K562 (cell line): ENCODE measurements at regions not wholly inside any gene's neighbourhood (a gene's known extent, or its start where the extent isn't known, plus 50 kb on each side); places are given as distances from the start of the nearest gene placed in this dataset.

Experiments used
- ATAC-seq: fragments of 200-7000 bp; cut with Tn5 transposase; 3 replicates; pipeline ENCODE4 v1.9.1; 2020; ENCODE audit warnings: moderate library complexity
- BruUV-seq: library from RNA; stranded (reverse); fragments of 400-500 nt; replicated peaks from 2 replicates; lab custom pipeline; 2021; lab: Mats Ljungman, UMichigan
- CTCF ChIA-PET: fragments of 300-600 bp; formaldehyde crosslinking; extraction: SDS; loops from one replicate; lab custom pipeline; 2021; ENCODE audit warnings: low intra/inter-chr PET ratio; lab: Yijun Ruan, JAX
- POLR2A ChIA-PET: fragments of 300-600, 350-650 bp; sonication (Branson Sonifier 250); formaldehyde crosslinking; extraction: SDS; loops from one replicate; lab custom pipeline; 2021; ENCODE audit warnings: antibody characterized with exemption, inconsistent platforms; lab: Yijun Ruan, JAX
- DNase-seq, 4 experiments: peaks; one replicate each; pipeline versions ENCODE4 v3.0.0 to v3.0.0-alpha.2; 2011 to 2018; ENCODE audit warnings: low spot score in 3 of 4, mixed read lengths in 3 of 4; ENCODE audit errors: extremely low read depth in 1 of 4
- FAIRE-seq: peaks from 2 replicates; lab custom pipeline; 2011; peaks lifted over from hg19 to GRCh38; lab: Jason Lieb, UNC
- H2AFZ ChIP-seq: 2 replicates; pipeline ENCODE4 v1.6.0; 2011; ENCODE audit warnings: low read depth, low read length, control low read depth, inconsistent platforms
- H3K27ac ChIP-seq: fragments of 200-600 bp; 3 replicates; pipeline ENCODE4 v1.8.0; 2011; ENCODE audit warnings: low read depth, mild to moderate bottlenecking, control low read depth, inconsistent platforms, low read length, moderate library complexity, mixed read lengths; ENCODE audit errors: extremely low read depth
- H3K27me3 ChIP-seq, 2 experiments: fragments of 300-600 bp in 1 of 2; 2 replicates in 1 of 2; 3 replicates in 1 of 2; pipeline versions ENCODE4 v1.6.0 to v1.8.0; 2011; ENCODE audit warnings: inconsistent platforms in 2 of 2, low read length in 2 of 2, mild to moderate bottlenecking in 1 of 2, mixed read lengths in 1 of 2, moderate library complexity in 1 of 2; ENCODE audit not compliant: control insufficient read depth in 2 of 2, insufficient read depth in 2 of 2
- H3K36me3 ChIP-seq: fragments of 300-600 bp; 3 replicates; pipeline ENCODE4 v1.8.0; 2011; ENCODE audit warnings: mild to moderate bottlenecking, low read length, inconsistent platforms; ENCODE audit not compliant: control insufficient read depth, insufficient read depth
- H3K4me1 ChIP-seq, 2 experiments: fragments of 200-600 bp in 1 of 2; replicated peaks in 1 of 2; 2 replicates in 1 of 2; 3 replicates in 1 of 2; pipeline versions ENCODE4 v1.5.1 to v1.8.0; 2011; ENCODE audit warnings: inconsistent platforms in 2 of 2, low read length in 2 of 2, mild to moderate bottlenecking in 1 of 2, mixed read lengths in 1 of 2, moderate library complexity in 1 of 2; ENCODE audit not compliant: control insufficient read depth in 2 of 2, insufficient read depth in 2 of 2
- H3K4me2 ChIP-seq: 2 replicates; pipeline ENCODE4 v1.6.1; 2011; ENCODE audit warnings: low read length, control low read depth, inconsistent platforms, mixed read lengths; ENCODE audit not compliant: insufficient read depth
- H3K4me3 ChIP-seq: fragments of 200-600 bp; sonication (generic), shearing (Covaris generic); 2 replicates; pipeline ENCODE4 v1.5.1; 2016; ENCODE audit warnings: control low read depth, inconsistent platforms
- H3K79me2 ChIP-seq: fragments of 200-600 bp; 3 replicates; pipeline ENCODE4 v1.8.0; 2011; ENCODE audit warnings: low read length, inconsistent platforms; ENCODE audit not compliant: control insufficient read depth, insufficient read depth
- H3K9ac ChIP-seq, 2 experiments: 2 replicates each; pipeline versions ENCODE4 v1.6.0 to v1.6.1; 2011; ENCODE audit warnings: low read depth in 2 of 2, low read length in 2 of 2, control low read depth in 1 of 2, inconsistent platforms in 1 of 2, mild to moderate bottlenecking in 1 of 2, mixed read lengths in 1 of 2; ENCODE audit not compliant: insufficient read depth in 1 of 2
- H3K9me1 ChIP-seq: one replicate; pipeline ENCODE4 v1.6.0; 2011; ENCODE audit warnings: inconsistent platforms, mild to moderate bottlenecking, low read length, moderate library complexity; ENCODE audit not compliant: control insufficient read depth, insufficient read depth
- H3K9me3 ChIP-seq: replicated peaks from 2 replicates; pipeline ENCODE4 v1.5.1; 2011; ENCODE audit warnings: low read depth, low read length, inconsistent platforms; ENCODE audit not compliant: control insufficient read depth, insufficient read depth
- H4K20me1 ChIP-seq: replicated peaks from 2 replicates; pipeline ENCODE4 v1.6.1; 2011; ENCODE audit warnings: low read length, inconsistent platforms, mixed read lengths; ENCODE audit not compliant: control insufficient read depth, insufficient read depth
- BDP1 ChIP-seq: IDR thresholded peaks from 3 replicates; pipeline ENCODE4 v1.6.1; 2011; ENCODE audit not compliant: insufficient read length, insufficient read depth
- CEBPB ChIP-seq: fragments of 450-650 bp; IDR thresholded peaks from 2 replicates; pipeline ENCODE4 v1.6.1; 2016; ENCODE audit warnings: missing genetic modification characterization, missing compliant biosample characterization
- GMEB1 ChIP-seq: fragments of 250-450 bp; sonication (Bioruptor Pico); IDR thresholded peaks from 2 replicates; pipeline ENCODE4 v1.4.0; 2020; ENCODE audit warnings: mild to moderate bottlenecking
- GTF2A2 ChIP-seq: IDR thresholded peaks from 2 replicates; pipeline ENCODE4 v1.6.1; 2016; ENCODE audit warnings: mild to moderate bottlenecking, missing genetic modification characterization, missing compliant biosample characterization
- HES1 ChIP-seq: fragments of 450-650 bp; IDR thresholded peaks from 2 replicates; pipeline ENCODE4 v1.6.1; 2016; ENCODE audit warnings: low read depth, mild to moderate bottlenecking, moderate library complexity
- HINFP ChIP-seq: fragments of 450-650 bp; conservative IDR thresholded peaks from 2 replicates; pipeline ENCODE4 v1.6.1; 2016; ENCODE audit warnings: missing genetic modification characterization, low read depth, mild to moderate bottlenecking, control low read depth, missing compliant biosample characterization
- LARP7 ChIP-seq: fragments of 450-650 bp; IDR thresholded peaks from 2 replicates; pipeline ENCODE4 v1.6.1; 2016
- NFE2L1 ChIP-seq: fragments of 450-650 bp; IDR thresholded peaks from 2 replicates; pipeline ENCODE4 v1.6.1; 2016; ENCODE audit warnings: missing genetic modification characterization, low read depth, mild to moderate bottlenecking, missing compliant biosample characterization, moderate library complexity, borderline replicate concordance
- PHB2 ChIP-seq: fragments of 450-650 bp; IDR thresholded peaks from 2 replicates; pipeline ENCODE4 v1.6.1; 2017; ENCODE audit warnings: low read depth
- RFX5 ChIP-seq: IDR thresholded peaks from 2 replicates; pipeline ENCODE4 v1.6.1; 2011; ENCODE audit warnings: low read depth, mild to moderate bottlenecking, improper control_type of control experiment, low read length
- SRSF9 ChIP-seq: fragments of 200-400 bp; formaldehyde crosslinking; IDR thresholded peaks from 2 replicates; pipeline ENCODE4 v1.6.1; 2017; ENCODE audit warnings: low read depth, low read length, borderline replicate concordance
- TAF7 ChIP-seq: fragments of 450-650 bp; IDR thresholded peaks from 2 replicates; pipeline ENCODE4 v1.6.1; 2016; ENCODE audit warnings: missing genetic modification characterization, missing compliant biosample characterization
- WGBS: fragments of 100-300 bp; shearing (Covaris generic); methylation state at CpG from one replicate; pipeline ENCODE4 v1.1.6; 2016; ENCODE audit warnings: low coverage, mixed read lengths; ENCODE audit not compliant: insufficient coverage; ENCODE audit errors: missing lambda C conversion rate; 5-methylcytosine and 5-hydroxymethylcytosine counted together
- in situ Hi-C: fragments of 300-500 bp; cut with MboI; formaldehyde crosslinking; loops from 4 replicates; pipeline ENCODE4 v1.15.0; 2018; ENCODE audit warnings: inconsistent platforms, mixed read lengths
- intact Hi-C: fragments of 100-400 bp; cut with micrococcal nuclease; formaldehyde crosslinking; loops from 2 replicates; pipeline ENCODE4 v1.14.2; 2022

DNA sequence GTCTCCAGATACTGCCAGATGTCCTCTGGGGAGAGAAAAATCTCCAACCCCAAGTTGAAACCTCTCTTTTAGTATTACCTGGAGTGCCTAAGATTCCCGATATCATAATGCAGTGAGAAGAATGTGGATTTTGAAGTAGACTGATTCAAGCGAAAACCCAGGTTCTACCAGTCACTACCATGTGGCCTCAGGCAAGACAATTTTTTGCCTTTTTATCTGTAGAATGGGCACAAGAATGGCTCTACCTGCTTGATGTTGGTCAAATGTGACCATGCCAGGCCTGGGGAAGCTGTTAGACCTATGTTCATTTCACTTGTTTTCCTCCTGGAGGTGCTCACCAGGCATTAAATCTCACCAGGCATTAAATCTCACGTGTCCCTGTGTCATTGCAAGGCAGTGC is 131.3 kb downstream of the DDX1 start:
- FAIRE-seq (no peak), ATAC-seq (no peak), DNase-seq (no peak)
- 0% methylated on average over 3 of the region's 3 CpGs for WGBS
- H4K20me1 ChIP-seq: no peaks in the 10 kb centered on the region; the same call in 1 of the 2 replicates
- BruUV-seq: no TSS peak
- intact Hi-C loops (no loop called here), in situ Hi-C loops (no loop called here)
- POLR2A ChIA-PET: interaction anchor here (0.7 to 1.1 kb wide), 3 partner anchors 10 to 271 kb away, joined by 3 read pairs; no protein-coding TSS in a partner anchor
- H3K79me2 ChIP-seq: no peaks in the 10 kb centered on the region
- no peaks in the 10 kb centered on the region for H3K9me1 ChIP-seq
- H3K9me3 ChIP-seq: no peaks in the 10 kb centered on the region
- peaks cover 33 to 67% of the 10 kb centered on the region in 2 experiments for H3K27me3 ChIP-seq
- H3K4me2 ChIP-seq: no peak overlapping the region
- H3K4me1 ChIP-seq: no peaks in the 10 kb centered on the region; a peak in 1 of 5 replicates
- no peak overlapping the region for H3K4me3 ChIP-seq
- CTCF ChIA-PET: no interaction called here
- TF ChIP-seq CEBPB (tag) (no peak), RFX5 (no peak), HES1 (no peak), SRSF9 (no peak), PHB2 (no peak), GMEB1 (CRISPR knock-in tag) (no peak), TAF7 (tag) (no peak), NFE2L1 (tag) (no peak), HINFP (tag) (no peak), GTF2A2 (tag) (no peak), LARP7 (no peak), BDP1 (no peak)
- no peaks in the 10 kb centered on the region for H3K36me3 ChIP-seq
- H3K9ac ChIP-seq: no peak overlapping the region
- H2AFZ ChIP-seq: no peak overlapping the region
- no peak overlapping the region for H3K27ac ChIP-seq
